COLO668 (cell line): ENCODE measurements at regions not wholly inside any gene's neighbourhood (a gene's known extent, or its start where the extent isn't known, plus 50 kb on each side); places are given as distances from the start of the nearest gene placed in this dataset.

Experiments
- DNase-seq: peaks from one replicate; lab custom pipeline; 2025; ENCODE audit not compliant: unreplicated experiment; lab: John Stamatoyannopoulos, UW

GRCh38 chr12:111089616-111090015, 169.2 kb upstream of the MYL2 start:
- DNase-seq = no peak

- DNase-seq = no peak
Observed at GRCh38 chr12:111088409-111088808, 168.0 kb upstream of the MYL2 start.

GRCh38 chr12:111086947-111087700, 166.7 kb upstream of the MYL2 start:
- DNase-seq = no peak

- DNase-seq = no peak
Observed at GRCh38 chr12:111085096-111085495, 164.7 kb upstream of the MYL2 start.

- DNase-seq = no peak
Observed at GRCh38 chr12:111084605-111085004, 164.2 kb upstream of the MYL2 start.

GRCh38 chr12:111084158-111084557, 163.8 kb upstream of the MYL2 start:
- no peak for DNase-seq

- DNase-seq = no peak
Observed at GRCh38 chr12:111081600-111081999, 161.2 kb upstream of the MYL2 start.

- no peak for DNase-seq
Observed at GRCh38 chr12:111078731-111079130, 158.4 kb upstream of the MYL2 start.

- DNase-seq = no peak
Observed at GRCh38 chr12:111076611-111077451, 156.5 kb upstream of the MYL2 start.

GRCh38 chr12:111076199-111076598, 155.8 kb upstream of the MYL2 start:
- DNase-seq = no peak

GRCh38 chr12:111074965-111075364, 154.6 kb upstream of the MYL2 start:
- no peak for DNase-seq

- DNase-seq = no peak
Observed at GRCh38 chr12:111074559-111074958, 154.2 kb upstream of the MYL2 start.

- no peak for DNase-seq
Observed at GRCh38 chr12:111073370-111073769, 153.0 kb upstream of the MYL2 start.

- no peak for DNase-seq
Observed at GRCh38 chr12:111072299-111072698, 151.9 kb upstream of the MYL2 start.

- no peak for DNase-seq
Observed at GRCh38 chr12:111069886-111070285, 149.5 kb upstream of the MYL2 start.

- DNase-seq = no peak
Observed at GRCh38 chr12:111068290-111068689, 147.9 kb upstream of the MYL2 start.

GRCh38 chr12:111067498-111067897, 147.1 kb upstream of the MYL2 start:
- DNase-seq = no peak

GRCh38 chr12:111066744-111067437, 146.5 kb upstream of the MYL2 start:
- DNase-seq = no peak

GRCh38 chr12:111064982-111065381, 144.6 kb upstream of the MYL2 start:
- no peak for DNase-seq

- DNase-seq = no peak
Observed at GRCh38 chr12:111064154-111064553, 143.8 kb upstream of the MYL2 start.

- DNase-seq = no peak
Observed at GRCh38 chr12:111063295-111064026, 143.1 kb upstream of the MYL2 start.
